ENCODE measurements at regions not wholly inside any gene's neighbourhood (a gene's known extent, or its start where the extent isn't known, plus 50 kb on each side); places are given as distances from the start of the nearest gene placed in this dataset.

- DNase-seq: no peak
These were observed 51.4 kb upstream of the SEC61G start for GRCh38 chr7:54810401-54810800.

DNA sequence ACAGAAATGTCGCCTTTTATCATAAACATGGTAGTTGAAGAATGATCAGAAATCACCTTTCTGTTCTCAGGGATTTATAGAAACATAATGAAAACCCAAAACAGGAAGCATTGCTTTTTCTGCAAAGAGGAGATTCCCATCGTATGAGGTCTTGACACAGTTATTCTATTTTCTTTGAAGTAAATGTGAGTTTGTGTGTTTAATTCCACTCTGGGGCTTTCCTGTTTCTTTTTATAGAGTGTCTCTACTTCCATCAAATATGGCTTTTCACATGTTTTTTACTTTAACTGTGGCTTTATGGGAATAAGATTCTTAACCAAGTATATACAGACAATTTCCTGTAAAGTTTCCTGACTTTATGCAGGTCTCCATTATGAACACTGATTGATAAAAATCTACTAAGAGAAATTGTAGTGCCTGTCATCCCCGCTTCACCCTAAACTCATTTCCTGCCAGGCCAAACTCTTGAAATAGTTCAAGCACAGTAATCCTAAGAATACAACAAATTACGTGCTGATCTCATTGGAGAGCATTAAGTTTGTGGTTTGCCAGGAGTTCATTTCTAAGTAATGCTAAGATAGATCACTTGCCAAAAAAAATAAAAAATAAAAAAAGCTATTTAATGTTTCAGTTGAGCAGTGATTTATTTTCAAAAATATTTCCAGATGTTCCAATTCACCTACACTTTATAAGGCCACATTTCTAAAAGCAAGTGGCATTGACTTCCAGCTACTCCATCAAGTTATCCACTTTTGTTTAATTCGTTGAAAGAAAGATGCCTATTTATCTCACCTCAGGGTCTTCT, 52.2 kb upstream of the SEC61G start:
- DNase-seq: no peak

DNA sequence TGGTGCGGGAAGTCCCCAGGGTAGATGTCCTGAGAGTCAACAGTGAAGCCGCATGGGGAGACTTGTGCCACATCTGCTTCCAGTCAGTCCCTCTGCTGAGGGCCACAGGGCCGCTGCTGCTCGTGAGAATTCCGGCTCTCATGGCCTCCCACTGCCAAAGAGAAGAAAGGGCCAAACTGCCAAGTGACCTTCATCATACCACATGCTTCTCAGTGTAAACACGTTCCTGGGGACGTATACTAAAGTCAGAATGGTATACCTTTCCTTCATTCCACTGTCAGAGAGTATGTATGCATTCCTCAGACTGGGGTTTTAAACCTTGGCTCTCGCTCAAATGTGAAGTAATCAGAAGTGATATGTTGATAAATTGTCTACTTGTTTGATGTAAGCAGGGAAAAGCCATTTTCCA, 52.8 kb upstream of the SEC61G start:
- no peak for DNase-seq

DNA sequence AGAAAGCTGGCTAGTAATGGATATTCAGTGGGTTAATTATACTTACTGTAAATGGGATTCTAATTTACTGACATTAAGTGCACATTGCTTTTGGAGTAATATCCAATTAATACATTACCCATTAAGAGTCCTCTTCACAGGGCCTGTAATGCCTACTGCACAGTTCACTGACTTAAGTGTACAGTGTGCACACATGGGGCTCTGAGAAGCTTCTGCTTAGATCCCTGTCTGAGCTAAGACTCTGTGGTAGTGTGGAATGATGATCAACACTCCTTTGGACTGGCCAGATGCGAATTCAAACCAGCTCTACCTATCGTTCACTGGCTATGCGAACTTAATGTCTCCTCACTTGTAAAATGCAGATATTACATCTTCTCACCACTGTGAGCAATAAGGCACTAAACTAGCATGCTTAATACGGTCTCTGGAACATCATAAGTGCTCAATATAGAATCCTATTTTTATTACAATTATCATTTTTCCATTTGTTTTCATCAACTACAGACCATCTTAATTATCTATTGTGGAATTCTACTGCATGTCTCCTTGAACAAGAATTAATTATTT, 53.8 kb upstream of the SEC61G start:
- DNase-seq: no peak

- DNase-seq: no peak
These were observed 54.4 kb upstream of the SEC61G start for GRCh38 chr7:54813398-54813797.

DNA sequence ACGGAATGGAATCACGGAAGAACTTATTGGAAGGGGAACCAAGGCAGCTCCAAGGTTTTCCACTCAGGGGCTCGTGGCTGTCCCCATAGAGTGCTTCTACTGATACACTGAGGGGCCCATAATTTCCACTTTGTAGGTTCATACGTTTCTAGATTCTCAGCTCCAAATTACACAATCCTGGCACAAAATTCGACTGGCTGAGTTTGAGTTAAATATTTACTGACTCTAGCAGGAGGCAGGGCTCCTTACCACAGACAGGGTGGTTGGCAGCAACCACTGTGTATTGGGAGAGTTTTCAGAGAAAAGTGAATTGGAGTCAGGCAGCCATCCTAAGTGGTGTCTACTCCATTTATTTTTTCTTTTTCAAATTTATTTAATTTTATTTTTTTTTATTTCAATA, 55.4 kb upstream of the SEC61G start:
- DNase-seq: no peak

- DNase-seq: no peak
These were observed 58.1 kb upstream of the SEC61G start for GRCh38 chr7:54817152-54817551.

- no peak for DNase-seq
These were observed 64.8 kb upstream of the SEC61G start for GRCh38 chr7:54823776-54824175.

GRCh38 chr7:54824655-54825054, 65.6 kb upstream of the SEC61G start:
- DNase-seq: no peak

DNA sequence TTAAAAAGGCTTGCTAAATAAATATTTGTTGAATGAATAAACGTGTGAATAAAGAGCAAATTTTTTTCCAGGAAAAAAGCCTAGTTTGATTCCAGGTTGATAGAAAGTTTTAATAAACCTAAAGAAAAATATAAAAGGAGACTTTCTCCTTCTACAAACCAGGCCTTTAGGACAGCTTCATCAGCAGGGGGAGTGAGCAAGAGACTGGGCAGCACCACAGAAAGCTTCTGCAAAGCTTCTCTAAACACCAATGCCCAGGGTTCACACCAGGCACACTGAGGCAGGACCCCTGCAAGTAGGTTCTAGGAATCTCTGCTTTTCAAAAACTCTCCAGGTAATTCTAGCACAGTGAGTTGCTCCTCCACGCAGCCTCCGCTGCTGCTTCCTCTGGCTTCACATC, 66.4 kb upstream of the SEC61G start:
- no peak for DNase-seq

DNA sequence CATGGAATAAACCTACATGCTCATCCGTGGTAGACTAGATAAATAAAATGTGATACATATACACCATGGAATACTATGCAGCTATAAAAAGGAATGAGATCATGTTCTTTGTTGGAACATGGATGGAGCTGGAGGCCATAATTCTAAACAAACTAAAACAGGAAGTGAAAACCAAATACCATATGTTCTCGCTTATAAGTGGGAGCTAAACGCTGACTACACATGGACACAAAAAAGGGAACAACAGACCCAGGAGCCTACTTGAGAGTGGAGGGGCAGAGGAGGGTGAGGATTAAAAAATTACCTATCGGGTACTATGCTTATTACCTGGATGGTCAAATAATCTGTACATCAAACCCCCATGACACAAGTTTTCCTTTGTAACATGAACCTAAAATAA, 68.7 kb upstream of the SEC61G start:
- DNase-seq: no peak

DNA sequence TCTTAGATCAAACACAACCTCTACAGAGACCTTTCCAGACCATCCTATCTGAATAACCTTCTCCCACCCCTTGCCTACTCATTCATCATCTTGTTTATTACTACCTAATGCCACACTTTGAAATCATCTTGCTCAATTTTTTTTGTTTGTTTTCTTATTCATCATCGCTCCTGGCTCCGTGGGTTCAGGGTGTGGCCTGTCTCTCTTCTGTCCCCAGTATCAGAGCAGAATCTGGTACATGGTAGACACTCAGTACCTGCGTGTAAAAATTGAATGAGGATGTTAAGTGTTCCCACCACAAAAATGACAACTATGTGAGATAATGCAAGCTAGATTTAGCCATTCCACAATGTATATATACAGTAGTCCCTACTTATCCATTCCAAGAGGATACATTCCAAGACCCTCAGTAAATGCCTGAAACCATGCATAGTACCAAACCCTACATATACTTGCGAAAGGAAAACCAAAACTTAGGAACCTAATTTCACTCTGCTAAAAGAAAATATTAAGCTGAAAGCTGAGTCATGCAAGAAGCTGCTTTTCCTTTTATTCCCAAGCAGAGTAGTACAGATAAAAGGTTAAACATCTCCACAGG, 72.1 kb upstream of the SEC61G start:
- no peak for DNase-seq

- DNase-seq: no peak
These were observed 72.7 kb upstream of the SEC61G start for GRCh38 chr7:54831644-54832095.

- no peak for DNase-seq
These were observed 74.0 kb upstream of the SEC61G start for GRCh38 chr7:54833001-54833467.

DNA sequence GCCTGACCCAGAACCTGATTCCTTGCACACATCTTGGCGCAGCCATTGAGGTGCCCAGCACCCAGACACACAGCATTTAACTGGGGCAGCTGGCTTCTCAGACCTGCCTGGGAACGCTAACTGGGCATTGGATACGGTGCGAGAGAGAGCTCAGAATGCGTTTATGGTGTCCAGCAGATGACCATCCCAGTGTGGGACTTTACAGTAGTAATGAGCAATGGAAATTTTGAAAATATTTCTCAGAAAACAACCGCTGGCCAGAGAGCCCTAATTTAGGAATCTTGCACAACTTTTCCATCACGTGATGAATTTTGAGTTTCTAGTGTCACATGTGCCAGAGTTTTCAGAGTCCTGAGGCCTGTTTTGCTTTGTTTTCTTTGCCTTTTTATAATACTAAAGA, 78.2 kb upstream of the SEC61G start:
- no peak for DNase-seq

- DNase-seq: no peak
These were observed 78.8 kb upstream of the SEC61G start for GRCh38 chr7:54837761-54838160.

GRCh38 chr7:54838175-54838910, 79.3 kb upstream of the SEC61G start:
- DNase-seq: no peak

GRCh38 chr7:54839575-54840213, 80.7 kb upstream of the SEC61G start:
- peak; percentile 35 to 49 for DNase-seq

GRCh38 chr7:54841772-54842697, 83.0 kb upstream of the SEC61G start:
- peak; percentile 17 to 53 for DNase-seq

GRCh38 chr7:54843841-54844355, 84.9 kb upstream of the SEC61G start:
- DNase-seq: no peak

DNA sequence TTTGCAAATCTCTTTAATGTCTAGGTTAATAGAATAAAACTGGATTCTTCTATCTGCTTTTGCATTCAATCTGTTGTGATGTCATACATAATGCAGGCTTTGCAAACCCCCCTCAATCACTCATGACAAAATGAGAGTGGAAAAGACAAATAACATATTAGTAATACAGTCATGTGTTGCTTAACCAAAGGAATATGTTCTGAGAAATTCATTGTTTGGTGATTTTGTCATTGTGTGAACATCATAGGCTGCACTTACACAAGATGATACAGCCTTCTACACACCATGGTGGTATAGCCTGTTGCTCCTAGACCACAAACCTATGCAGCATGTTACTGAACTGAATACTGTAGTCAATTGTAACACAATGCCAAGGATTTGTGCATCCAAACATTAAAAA, 87.3 kb upstream of the SEC61G start:
- no peak for DNase-seq

GRCh38 chr7:54847921-54848320, 88.9 kb upstream of the SEC61G start:
- no peak for DNase-seq

Data from SHP77 (cell line).